ENCODE measurements at regions not wholly inside any gene's neighbourhood (a gene's known extent, or its start where the extent isn't known, plus 50 kb on each side); places are given as distances from the start of the nearest gene placed in this dataset.

- Histone ChIP-seq H3K4ac (replicated peaks; ENCODE audit: insufficient read length, low read depth, low read length) (no peak overlapping the region), H3K27me3 (replicated peaks in 1 of 4; ENCODE audit: control insufficient read depth in 3 of 4, extremely low read depth in 1 of 4, insufficient read depth in 3 of 4, low read length in 3 of 4) (no peaks in the 10 kb centered on the region), H3K79me2 (ENCODE audit: control insufficient read depth in 1 of 2, insufficient read depth in 2 of 2, low read length in 2 of 2) (no peaks in the 10 kb centered on the region), H3K27ac (ENCODE audit: low read depth, low read length) (no peak overlapping the region), H3K56ac (replicated peaks; ENCODE audit: insufficient read length, low read depth, low read length) (no peak overlapping the region), H3K23ac (ENCODE audit: insufficient read length) (no peak overlapping the region), H2BK12ac (ENCODE audit: low read depth, low read length) (no peak overlapping the region), H4K5ac (ENCODE audit: insufficient read length, low read depth, low read length) (no peak overlapping the region), H2BK120ac (replicated peaks; ENCODE audit: low read depth, low read length) (no peak overlapping the region), H2BK15ac (ENCODE audit: low read length) (no peak overlapping the region), H3K4me3 (ENCODE audit: extremely low read depth in 1 of 4, insufficient read depth in 2 of 4, low read depth in 3 of 4, low read length in 4 of 4) (no peak overlapping the region), H3K4me2 (ENCODE audit: insufficient read depth in 1 of 2, low read depth in 2 of 2, low read length in 2 of 2) (no peak overlapping the region), H3K18ac (ENCODE audit: extremely low read depth, low read length) (no peak overlapping the region), H2BK20ac (ENCODE audit: low read length) (no peak overlapping the region), H3K23me2 (ENCODE audit: low read depth, low read length) (no peaks in the 10 kb centered on the region), H2AFZ (ENCODE audit: low read length) (no peak overlapping the region), H3K14ac (ENCODE audit: insufficient read length) (no peak overlapping the region), H2BK5ac (ENCODE audit: low read depth, low read length) (no peak overlapping the region), H2AK5ac (ENCODE audit: low read depth, low read length) (no peak overlapping the region), H4K91ac (replicated peaks; ENCODE audit: insufficient read length, low read length) (no peak overlapping the region), H3K4me1 (replicated peaks in 1 of 4; ENCODE audit: control insufficient read depth in 3 of 4, insufficient read depth in 4 of 4, low read length in 3 of 4) (peaks cover 0 to 6% (median 1%) of the 10 kb centered on the region in 4 experiments; a peak in 2 of 7 replicates), H3K79me1 (ENCODE audit: low read depth, low read length) (no peaks in the 10 kb centered on the region), H4K20me1 (replicated peaks in 1 of 2; ENCODE audit: control insufficient read depth in 1 of 2, insufficient read depth in 2 of 2, low read length in 2 of 2) (no peaks in the 10 kb centered on the region), H3K9me3 (ENCODE audit: insufficient read depth in 2 of 2, low read depth in 1 of 2, low read length in 1 of 2) (no peaks in the 10 kb centered on the region), H3K36me3 (ENCODE audit: control insufficient read depth in 2 of 4, insufficient read depth in 4 of 4, low read length in 3 of 4) (no peaks in the 10 kb centered on the region), H4K8ac (ENCODE audit: extremely low read depth, insufficient read depth, low read length) (no peak overlapping the region), H3K9ac (replicated peaks in 1 of 4; ENCODE audit: extremely low read depth in 1 of 4, low read depth in 3 of 4, low read length in 3 of 4) (no peak overlapping the region)
- 89% methylated on average over 2 of the region's 2 CpGs; no CpG with 5 or more reads in 1 of the 2 experiments for WGBS, 2 experiments (ENCODE audit: extremely low coverage in 1 of 2, insufficient coverage in 1 of 2, insufficient read length in 1 of 2, insufficient replicate concordance in 2 of 2, low coverage in 1 of 2, low lambda C conversion rate in 2 of 2, missing lambda C conversion rate in 1 of 2)
- DNase-seq (ENCODE audit: low read depth in 1 of 2, low spot score in 2 of 2) = no peak
- CTCF ChIA-PET (ENCODE audit: partially characterized antibody) = no interaction called here
- POLR2A ChIA-PET (ENCODE audit: partially characterized antibody) = no interaction called here
- no peak for FAIRE-seq
- no peak for TF ChIP-seq CBX5 (IDR thresholded peaks at IDR 0.05; ENCODE audit: low read depth, low read length)
- TF ChIP-seq RAD21 (IDR thresholded peaks at IDR 0.05 in 1 of 2, conservative IDR thresholded peaks at IDR 0.05 in 1 of 2; ENCODE audit: low read depth in 2 of 2, low read length in 2 of 2) = no peak
- TF ChIP-seq SIRT6 (IDR thresholded peaks at IDR 0.05; ENCODE audit: low read length) = no peak
- no peak for TF ChIP-seq TAF7 (optimal IDR thresholded peaks at IDR 0.05; ENCODE audit: borderline replicate concordance, low read depth, low read length)
- TF ChIP-seq KDM4A (IDR thresholded peaks at IDR 0.05; ENCODE audit: low read depth, low read length, severe bottlenecking) = no peak
- TF ChIP-seq SUZ12 (IDR thresholded peaks at IDR 0.05; ENCODE audit: low read length) = no peak
- TF ChIP-seq FOSL1 (IDR thresholded peaks at IDR 0.05; ENCODE audit: insufficient read depth, low read depth, low read length) = no peak
- TF ChIP-seq E2F6 (IDR thresholded peaks at IDR 0.05) = no peak
- no peak for TF ChIP-seq BRCA1 (IDR thresholded peaks at IDR 0.05; ENCODE audit: low read depth, low read length)
- no peak for TF ChIP-seq SIX5 (IDR thresholded peaks at IDR 0.05; ENCODE audit: low read depth, low read length)
- TF ChIP-seq GABPA (IDR thresholded peaks at IDR 0.05; ENCODE audit: borderline replicate concordance, insufficient read depth, low read length) = no peak
- TF ChIP-seq EP300 (IDR thresholded peaks at IDR 0.05; ENCODE audit: borderline replicate concordance in 1 of 2, low read depth in 2 of 2, low read length in 2 of 2) = no peak
- no peak for TF ChIP-seq POU5F1 (IDR thresholded peaks at IDR 0.05; ENCODE audit: low read depth, low read length)
Observed at GRCh38 chr15:47397655-47398054, 319.6 kb upstream of the SEMA6D start.

All from H1 (cell line).